ENCODE measurements at regions not wholly inside any gene's neighbourhood (a gene's known extent, or its start where the extent isn't known, plus 50 kb on each side); places are given as distances from the start of the nearest gene placed in this dataset.

DNA sequence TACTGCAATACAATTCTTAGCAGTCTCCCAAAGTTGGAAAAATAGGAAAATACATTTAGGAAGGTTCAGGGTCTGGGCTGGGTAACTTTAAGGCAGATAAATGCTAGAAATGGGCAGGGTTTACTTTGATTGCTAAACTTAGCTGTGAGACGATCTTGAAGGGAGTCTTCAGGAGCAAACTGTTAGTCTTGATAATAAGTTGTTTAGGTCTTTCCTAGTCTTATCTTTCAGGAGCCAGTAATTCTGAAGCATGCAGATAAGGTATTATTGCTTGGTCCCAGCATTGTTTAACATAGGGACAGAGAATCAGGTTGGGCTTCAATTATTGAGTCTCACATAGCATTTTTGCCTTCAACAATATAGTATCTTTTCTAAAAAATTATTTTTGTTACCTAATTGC, 262.4 kb upstream of the MIR17HG start:
- no peak for DNase-seq (ENCODE audit: low read depth)

GRCh38 chr13:91086936-91087716, 260.4 kb upstream of the MIR17HG start:
- no peak for DNase-seq (ENCODE audit: low read depth)

DNA sequence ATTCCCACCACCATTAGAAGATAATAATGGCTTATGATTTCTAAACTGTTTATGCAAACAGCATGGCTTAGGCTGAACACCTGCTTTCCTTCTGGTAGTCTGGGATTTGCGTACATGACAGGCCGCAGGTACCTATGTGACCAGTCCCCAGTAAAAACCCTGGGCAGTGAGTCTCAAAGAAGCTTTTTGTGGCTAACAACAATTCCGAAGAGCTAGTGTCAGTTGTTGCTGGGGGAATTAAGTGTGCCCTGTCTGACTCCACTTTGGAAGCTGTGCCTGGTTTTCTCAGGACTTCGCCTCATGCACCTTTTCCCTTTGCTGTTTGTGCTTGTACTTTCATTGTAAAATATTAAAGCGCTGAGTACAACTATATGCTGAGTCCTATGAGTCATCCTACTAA, 250.2 kb upstream of the MIR17HG start:
- DNase-seq (ENCODE audit: low read depth) = no peak

GRCh38 chr13:91099877-91100276, 247.6 kb upstream of the MIR17HG start:
- no peak for DNase-seq (ENCODE audit: low read depth)

DNA sequence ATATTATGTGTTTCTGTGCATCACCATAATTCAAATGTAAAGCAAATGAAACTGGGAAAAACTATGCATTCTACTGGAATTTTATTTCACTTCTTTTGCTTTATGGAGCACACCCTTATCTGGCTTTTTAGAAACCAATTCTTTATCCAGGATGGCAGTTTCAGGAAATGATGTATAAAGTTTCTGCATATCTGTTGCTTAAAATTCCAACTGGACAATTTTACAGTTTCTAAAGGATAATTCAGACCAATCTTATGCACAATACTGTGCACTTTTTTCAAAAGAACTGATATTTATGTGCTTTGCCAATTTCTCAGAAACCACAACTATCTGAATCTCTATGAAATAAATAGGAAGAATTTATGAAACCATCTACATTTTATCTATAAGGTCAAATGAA, 246.5 kb upstream of the MIR17HG start:
- DNase-seq (ENCODE audit: low read depth) = no peak

DNA sequence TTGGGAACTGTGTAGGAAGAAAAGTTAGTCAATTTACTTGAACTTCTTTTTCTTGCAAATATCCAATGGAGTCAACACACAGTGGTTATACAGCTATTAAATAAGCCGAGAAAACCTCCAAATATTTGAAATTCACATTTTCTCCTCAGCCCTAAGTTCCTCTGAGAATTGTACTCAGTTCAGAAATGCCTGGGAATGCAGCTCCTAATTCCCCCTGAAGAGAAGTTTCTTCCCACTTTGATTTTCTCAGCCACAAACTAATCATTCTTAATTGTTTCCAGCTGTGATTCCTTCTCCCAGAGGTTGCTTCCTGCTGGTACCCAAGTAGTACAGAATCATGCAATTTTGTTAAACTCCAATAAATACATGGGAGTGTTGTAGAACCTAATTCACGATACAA, 246.1 kb upstream of the MIR17HG start:
- DNase-seq (ENCODE audit: low read depth) = no peak

DNA sequence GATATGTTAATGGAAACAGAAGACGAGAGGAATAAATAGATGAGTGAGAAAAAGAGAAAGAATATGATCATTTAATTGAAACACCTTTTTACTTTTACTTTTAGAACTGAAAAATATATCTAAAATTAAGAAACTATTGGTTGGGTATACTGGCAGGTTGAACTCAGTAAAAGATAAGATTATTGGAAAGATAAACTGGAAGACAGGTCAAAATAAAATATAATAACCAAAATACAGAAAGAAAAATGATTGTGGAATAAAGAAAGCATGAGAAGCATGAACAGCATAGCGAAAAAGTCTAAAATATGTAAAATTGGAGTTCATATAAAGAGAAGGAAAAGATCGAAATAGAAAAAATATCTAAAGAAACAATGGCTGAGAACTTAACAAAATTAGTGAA, 242.2 kb upstream of the MIR17HG start:
- DNase-seq (ENCODE audit: low read depth) = no peak

DNA sequence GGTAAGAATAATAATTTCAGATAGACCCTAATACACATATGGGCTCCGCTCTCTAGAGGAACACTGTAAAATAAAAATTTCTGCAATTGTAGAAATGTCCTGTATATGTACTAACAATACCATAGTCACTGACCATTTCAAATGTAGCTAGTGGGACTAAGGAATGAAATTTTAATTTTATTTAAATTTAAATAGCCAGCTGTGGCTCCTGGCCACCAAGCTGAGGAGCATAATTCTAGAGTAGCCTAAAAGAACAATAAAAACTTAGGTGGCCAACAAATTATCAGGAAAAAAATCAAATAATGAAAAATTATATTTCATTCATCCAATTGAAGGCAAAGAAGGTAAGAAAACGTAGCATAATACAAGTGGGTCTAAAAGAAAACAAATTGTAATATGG, 240.9 kb upstream of the MIR17HG start:
- no peak for DNase-seq (ENCODE audit: low read depth)

- DNase-seq (ENCODE audit: low read depth) = no peak
These were observed 239.2 kb upstream of the MIR17HG start for GRCh38 chr13:91108315-91108714.

GRCh38 chr13:91111476-91112200, 235.8 kb upstream of the MIR17HG start:
- DNase-seq (ENCODE audit: low read depth) = no peak

DNA sequence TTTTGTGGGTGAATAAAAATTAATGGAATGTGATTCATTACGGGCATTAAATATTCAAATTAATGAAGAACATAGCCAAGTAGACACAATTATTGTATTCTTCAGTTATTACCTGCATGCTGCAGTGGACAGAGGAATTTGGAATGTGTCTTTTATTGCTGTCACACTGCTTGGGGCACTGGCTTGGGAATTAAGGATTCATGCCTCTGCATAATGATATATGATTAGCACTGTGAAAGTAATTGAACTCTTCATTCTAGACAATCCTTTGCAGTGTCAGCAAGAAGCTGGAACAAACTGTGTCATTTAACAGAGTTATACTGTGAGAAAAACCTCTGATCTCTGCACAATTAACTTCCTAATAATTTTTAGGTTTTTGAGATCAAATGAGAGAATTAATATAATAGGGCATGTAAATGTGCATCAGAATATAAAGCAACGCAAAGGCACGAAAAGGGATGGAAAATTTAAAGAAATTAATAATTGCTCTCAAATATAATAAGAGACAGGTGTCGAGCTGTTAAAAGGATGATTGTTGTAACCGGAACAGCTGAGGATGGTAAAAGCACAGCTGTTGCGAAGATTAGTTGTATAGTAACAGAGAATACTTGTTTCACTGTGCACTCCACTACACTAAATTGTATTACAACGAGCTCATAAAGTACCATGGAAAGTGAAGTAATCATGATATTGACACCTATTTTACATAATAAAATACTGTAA, 235.1 kb upstream of the MIR17HG start:
- no peak for DNase-seq (ENCODE audit: low read depth)

DNA sequence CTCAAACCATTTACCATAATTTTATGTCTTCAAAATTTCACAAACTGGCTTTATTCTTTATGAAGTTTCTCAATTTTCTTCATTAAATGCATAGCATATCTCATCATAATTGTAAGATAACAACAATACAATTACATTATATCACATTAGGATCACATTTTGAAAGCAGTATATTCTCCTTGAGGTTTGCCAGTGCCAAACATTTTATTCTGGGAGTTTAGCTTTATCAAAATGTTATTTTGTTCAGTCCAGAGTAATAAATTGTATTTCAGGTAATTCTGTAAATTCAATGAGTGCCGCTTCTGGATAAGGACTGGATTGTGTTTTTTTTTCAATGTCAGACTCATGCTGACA, 234.6 kb upstream of the MIR17HG start:
- DNase-seq (ENCODE audit: low read depth) = no peak

DNA sequence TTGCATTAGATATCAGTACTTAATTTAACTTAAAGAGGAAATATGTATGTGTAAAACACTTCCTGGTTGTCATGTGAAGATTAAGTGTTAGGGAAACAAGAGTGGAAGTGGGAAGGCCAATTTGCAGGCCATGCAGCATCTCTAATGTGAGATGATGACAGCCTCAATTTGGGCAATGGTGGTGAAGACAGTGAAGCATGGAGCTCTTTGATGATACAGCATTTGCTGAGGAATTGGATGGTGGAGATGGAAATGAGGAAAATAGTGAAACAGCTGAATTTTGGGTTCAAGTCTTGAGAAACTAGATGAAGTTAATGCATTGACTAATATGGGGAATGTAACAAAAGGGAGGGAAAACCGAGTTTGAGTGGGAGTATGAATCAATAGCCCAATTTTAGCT, 231.7 kb upstream of the MIR17HG start:
- DNase-seq (ENCODE audit: low read depth) = no peak

GRCh38 chr13:91117351-91117750, 230.1 kb upstream of the MIR17HG start:
- DNase-seq (ENCODE audit: low read depth) = no peak

DNA sequence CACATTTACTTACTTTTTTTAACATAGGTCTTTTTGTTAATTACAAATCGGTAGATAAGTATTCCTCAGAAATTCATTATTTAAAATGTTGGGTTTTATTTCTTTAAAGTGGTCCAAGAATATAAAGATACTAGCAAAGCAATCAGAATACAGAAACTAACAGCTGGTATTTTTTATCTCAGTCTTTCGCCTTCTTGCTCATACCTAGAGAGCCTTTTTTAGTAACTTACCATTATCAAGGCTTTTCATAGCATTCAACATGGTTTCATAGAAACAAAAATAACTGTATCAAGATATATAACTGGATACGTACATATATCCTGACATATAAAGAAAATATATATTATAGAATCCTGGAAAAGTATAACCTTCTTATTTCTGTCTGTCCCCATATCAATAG, 227.8 kb upstream of the MIR17HG start:
- no peak for DNase-seq (ENCODE audit: low read depth)

- no peak for DNase-seq (ENCODE audit: low read depth)
These were observed 224.7 kb upstream of the MIR17HG start for GRCh38 chr13:91122766-91123165.

DNA sequence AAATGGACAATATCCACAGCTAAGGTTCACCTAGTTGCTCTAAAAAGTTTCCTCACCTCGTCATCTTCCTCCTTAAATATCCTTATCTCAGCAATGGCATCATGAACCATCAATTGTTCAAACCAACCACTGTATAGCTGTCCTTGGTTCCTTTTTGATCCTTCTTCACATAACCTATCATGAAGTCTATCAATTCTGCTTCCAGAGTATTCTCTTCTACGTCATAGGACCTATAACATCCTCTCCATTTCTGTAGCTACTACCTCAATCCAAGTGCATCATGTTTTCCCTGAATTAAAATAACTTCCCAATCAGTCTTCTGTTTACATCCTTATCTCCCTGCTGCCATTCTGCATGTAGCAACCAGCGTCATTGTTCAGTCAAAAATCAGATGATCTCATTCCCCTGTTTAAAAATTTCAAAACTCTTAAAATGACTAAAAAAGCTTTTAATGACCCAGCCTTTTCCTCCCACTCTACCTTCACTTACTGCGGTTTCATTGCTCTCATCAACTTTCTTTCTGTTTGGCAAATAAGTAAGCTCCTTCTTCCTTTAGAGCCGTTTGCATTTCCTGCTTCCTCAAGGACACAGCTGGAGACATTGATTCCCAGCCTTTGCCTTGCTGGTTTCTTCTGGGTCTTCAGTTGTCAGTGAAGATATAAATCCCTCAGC, 223.9 kb upstream of the MIR17HG start:
- DNase-seq (ENCODE audit: low read depth) = no peak

DNA sequence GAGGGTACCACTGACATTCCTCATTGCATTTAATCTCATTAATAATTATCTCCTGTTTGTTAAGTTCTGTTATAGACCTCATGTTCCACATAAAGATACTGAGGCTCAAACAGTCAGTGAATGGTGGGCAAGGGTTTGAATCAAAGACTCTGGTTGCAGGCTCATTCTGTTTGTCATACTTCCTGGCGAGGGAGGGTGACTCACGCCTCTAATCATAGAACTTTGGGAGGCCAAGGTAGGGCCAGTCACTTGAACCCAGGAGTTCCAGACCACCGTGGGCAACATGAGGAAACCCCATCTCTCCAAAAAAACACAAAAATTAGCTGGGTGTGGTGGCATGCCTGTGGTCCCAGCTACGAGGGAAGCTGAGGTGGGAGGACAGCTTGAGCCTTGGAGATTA, 220.7 kb upstream of the MIR17HG start:
- DNase-seq (ENCODE audit: low read depth) = peak; percentile 44

DNA sequence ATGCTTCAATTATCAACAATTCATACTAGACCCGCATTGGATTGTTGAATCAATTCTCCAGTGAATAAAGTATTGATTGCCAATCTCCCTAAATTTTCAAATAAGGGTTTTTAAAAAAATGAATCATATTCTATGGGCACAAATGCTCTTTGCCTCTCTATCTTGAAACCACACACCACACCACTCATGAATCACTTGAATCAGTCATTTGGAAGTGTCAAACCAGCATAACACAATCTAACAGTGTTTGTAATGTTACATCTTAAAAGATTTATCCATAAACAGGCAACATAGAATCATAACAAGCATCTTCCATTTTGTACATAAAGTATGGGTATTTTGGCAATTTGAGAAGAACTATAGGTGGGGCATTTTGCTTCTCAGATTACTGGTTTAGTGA, 219.5 kb upstream of the MIR17HG start:
- no peak for DNase-seq (ENCODE audit: low read depth)

DNA sequence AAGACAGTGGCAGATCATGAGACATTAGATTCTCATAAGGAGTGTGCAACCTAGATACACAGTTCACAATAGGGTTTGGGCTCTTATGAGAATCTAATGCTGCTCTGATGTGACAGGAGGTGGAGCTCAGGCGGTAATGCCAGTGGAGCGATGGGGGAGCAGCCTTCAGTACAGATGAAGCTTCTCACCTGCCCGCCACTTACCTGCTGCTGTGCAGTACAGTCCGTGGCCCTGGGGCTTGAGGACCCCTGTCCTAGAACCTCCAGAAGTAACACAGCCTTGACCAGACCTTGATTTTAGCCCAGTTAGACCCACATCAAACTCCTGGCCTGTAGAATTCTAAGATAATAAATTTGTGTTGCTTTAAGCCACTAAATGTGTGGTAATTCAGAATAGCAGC, 215.1 kb upstream of the MIR17HG start:
- no peak for DNase-seq (ENCODE audit: low read depth)

DNA sequence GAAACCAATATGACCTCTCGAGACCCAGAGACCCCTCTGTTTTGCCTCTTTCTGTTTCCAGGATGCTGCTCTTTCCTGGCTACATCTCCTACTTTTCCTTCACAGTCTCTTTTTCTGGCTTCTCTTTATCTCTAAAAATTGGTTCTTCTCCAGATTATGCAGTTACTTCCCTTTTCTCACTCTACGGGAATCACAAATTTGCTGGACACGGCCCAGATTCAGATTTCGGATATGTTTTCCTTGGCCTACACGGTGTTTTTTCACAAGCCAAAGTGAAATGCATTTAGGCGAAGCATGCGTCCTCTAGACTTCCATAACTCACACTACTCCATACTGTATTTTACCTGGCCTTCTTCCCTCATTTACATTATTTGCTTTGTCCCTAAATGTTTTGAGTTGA, 214.7 kb upstream of the MIR17HG start:
- DNase-seq (ENCODE audit: low read depth) = no peak

DNA sequence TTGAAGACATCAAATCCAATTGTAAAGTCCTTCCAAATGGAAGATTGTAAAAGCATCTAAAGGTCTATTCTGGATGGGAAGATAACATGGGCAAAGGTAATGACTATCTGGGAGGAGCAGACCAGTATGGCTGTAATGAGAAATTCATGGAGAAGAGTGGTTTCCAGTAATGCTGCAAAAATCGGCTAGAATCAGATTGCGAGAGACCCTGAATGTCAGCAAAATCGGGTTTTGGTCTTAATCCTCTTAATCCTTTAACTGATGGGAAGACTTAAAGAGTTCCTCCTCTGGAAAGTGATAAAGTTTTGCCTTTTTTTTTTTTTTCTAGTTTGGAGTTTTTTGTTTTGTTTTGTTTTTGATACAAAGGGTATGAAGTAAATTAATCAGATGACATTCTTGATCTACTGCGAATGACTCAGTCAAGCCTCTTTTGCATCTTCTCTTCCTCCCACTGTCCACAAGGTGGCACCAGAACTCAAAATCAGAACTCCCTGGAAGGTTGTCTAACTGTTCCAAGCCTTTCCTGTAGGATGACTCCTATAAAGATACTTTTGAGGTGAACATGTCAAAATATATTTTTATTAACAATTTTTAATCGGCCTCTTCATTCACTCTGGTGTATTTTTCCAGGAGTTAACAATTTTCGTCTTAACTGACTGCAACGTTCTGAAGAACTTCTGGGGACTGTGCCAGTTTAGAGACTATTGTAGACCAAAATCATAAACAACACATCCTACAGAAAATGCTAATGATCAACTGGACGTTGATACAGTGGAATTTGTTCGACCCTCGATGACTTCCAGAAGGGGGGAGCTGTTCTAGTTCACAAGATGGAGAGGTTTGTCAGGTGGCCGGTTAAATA, 213.3 kb upstream of the MIR17HG start:
- peak; percentile 72 for DNase-seq (ENCODE audit: low read depth)

Data from ELR (cell line).